ENCODE measurements at regions not wholly inside any gene's neighbourhood (a gene's known extent, or its start where the extent isn't known, plus 50 kb on each side); places are given as distances from the start of the nearest gene placed in this dataset.

- POLR2A ChIA-PET (ENCODE audit: partially characterized antibody) = no interaction called here
- no peaks in the 10 kb centered on the region for H3K9me3 Mint-ChIP-seq
- intact Hi-C loops (cut with micrococcal nuclease) = no loop called here
- H3K27me3 ChIP-seq (ENCODE audit: insufficient read depth, low read length) = no peaks in the 10 kb centered on the region
- H3K36me3 Mint-ChIP-seq = no peaks in the 10 kb centered on the region
- H3K4me1 ChIP-seq (ENCODE audit: insufficient read depth, low read length) = no peaks in the 10 kb centered on the region
- H3K27ac Mint-ChIP-seq = no peak overlapping the region
- H3K4me1 Mint-ChIP-seq = no peaks in the 10 kb centered on the region
- no peak overlapping the region for H3K4me3 ChIP-seq (ENCODE audit: low read length in 2 of 2)
- H3K27ac ChIP-seq (ENCODE audit: low read depth, low read length) = no peak overlapping the region
- CTCF ChIA-PET (ENCODE audit: partially characterized antibody) = no interaction called here
- no peak overlapping the region for H3K4me3 Mint-ChIP-seq
- no peaks in the 10 kb centered on the region for H3K9me3 ChIP-seq (ENCODE audit: control insufficient read depth in 1 of 2, low read length in 2 of 2)
- no peaks in the 10 kb centered on the region for H3K36me3 ChIP-seq (ENCODE audit: insufficient read depth, low read length)
- no peak for DNase-seq
- peaks cover 4 to 5% of the 10 kb centered on the region in 2 donors for H3K27me3 Mint-ChIP-seq
Observed at GRCh38 chr3:23748398-23749110, 57.2 kb upstream of the UBE2E1 start.

- Mint-ChIP-seq H3K36me3 (no peaks in the 10 kb centered on the region), H3K4me1 (no peaks in the 10 kb centered on the region), H3K27me3 (peaks cover 4% of the 10 kb centered on the region in 2 donors), H3K4me3 (no peak overlapping the region), H3K27ac (no peak overlapping the region), H3K9me3 (no peaks in the 10 kb centered on the region)
- Histone ChIP-seq H3K4me1 (ENCODE audit: insufficient read depth, low read length) (no peaks in the 10 kb centered on the region), H3K9me3 (ENCODE audit: control insufficient read depth in 1 of 2, low read length in 2 of 2) (no peaks in the 10 kb centered on the region), H3K27me3 (ENCODE audit: insufficient read depth, low read length) (no peaks in the 10 kb centered on the region), H3K36me3 (ENCODE audit: insufficient read depth, low read length) (no peaks in the 10 kb centered on the region), H3K4me3 (ENCODE audit: low read length in 2 of 2) (no peak overlapping the region), H3K27ac (ENCODE audit: low read depth, low read length) (no peak overlapping the region)
- ChIA-PET POLR2A (ENCODE audit: partially characterized antibody) (no interaction called here), CTCF (ENCODE audit: partially characterized antibody) (no interaction called here)
- DNase-seq = no peak
- intact Hi-C loops (cut with micrococcal nuclease) = no loop called here
Observed at GRCh38 chr3:23749609-23750008, 56.1 kb upstream of the UBE2E1 start.

GRCh38 chr3:23750573-23751210, 55.1 kb upstream of the UBE2E1 start:
- Histone ChIP-seq H3K4me3 (ENCODE audit: low read length in 2 of 2) (no peak overlapping the region), H3K9me3 (ENCODE audit: control insufficient read depth in 1 of 2, low read length in 2 of 2) (no peaks in the 10 kb centered on the region), H3K4me1 (ENCODE audit: insufficient read depth, low read length) (no peaks in the 10 kb centered on the region), H3K36me3 (ENCODE audit: insufficient read depth, low read length) (no peaks in the 10 kb centered on the region), H3K27ac (ENCODE audit: low read depth, low read length) (no peak overlapping the region), H3K27me3 (ENCODE audit: insufficient read depth, low read length) (no peaks in the 10 kb centered on the region)
- H3K4me3 Mint-ChIP-seq = no peak overlapping the region
- H3K4me1 Mint-ChIP-seq = no peaks in the 10 kb centered on the region
- no peak overlapping the region for H3K27ac Mint-ChIP-seq
- ChIA-PET POLR2A (ENCODE audit: partially characterized antibody) (no interaction called here), CTCF (ENCODE audit: partially characterized antibody) (no interaction called here)
- H3K36me3 Mint-ChIP-seq = no peaks in the 10 kb centered on the region
- H3K27me3 Mint-ChIP-seq = peaks cover 0 to 2% of the 10 kb centered on the region in 2 donors
- DNase-seq = no peak
- intact Hi-C loops (cut with micrococcal nuclease) = no loop called here
- no peaks in the 10 kb centered on the region for H3K9me3 Mint-ChIP-seq

GRCh38 chr3:23751212-23751723, 54.5 kb upstream of the UBE2E1 start:
- Mint-ChIP-seq H3K9me3 (no peaks in the 10 kb centered on the region), H3K36me3 (no peaks in the 10 kb centered on the region), H3K27me3 (peaks cover 0 to 2% of the 10 kb centered on the region in 2 donors), H3K27ac (no peak overlapping the region), H3K4me1 (no peaks in the 10 kb centered on the region), H3K4me3 (no peak overlapping the region)
- H3K9me3 ChIP-seq (ENCODE audit: control insufficient read depth in 1 of 2, low read length in 2 of 2) = no peaks in the 10 kb centered on the region
- POLR2A ChIA-PET (ENCODE audit: partially characterized antibody) = no interaction called here
- no peaks in the 10 kb centered on the region for H3K4me1 ChIP-seq (ENCODE audit: insufficient read depth, low read length)
- intact Hi-C loops (cut with micrococcal nuclease) = no loop called here
- no peaks in the 10 kb centered on the region for H3K27me3 ChIP-seq (ENCODE audit: insufficient read depth, low read length)
- CTCF ChIA-PET (ENCODE audit: partially characterized antibody) = interaction anchor here (0.6 kb wide), 1 partner anchor 33 kb away, joined by 3 read pairs; no protein-coding TSS in a partner anchor
- no peak overlapping the region for H3K27ac ChIP-seq (ENCODE audit: low read depth, low read length)
- no peaks in the 10 kb centered on the region for H3K36me3 ChIP-seq (ENCODE audit: insufficient read depth, low read length)
- no peak overlapping the region for H3K4me3 ChIP-seq (ENCODE audit: low read length in 2 of 2)
- DNase-seq = no peak

GRCh38 chr3:23752126-23752525, 53.6 kb upstream of the UBE2E1 start:
- no peak overlapping the region for H3K4me3 ChIP-seq (ENCODE audit: low read length in 2 of 2)
- Mint-ChIP-seq H3K36me3 (no peaks in the 10 kb centered on the region), H3K4me3 (no peak overlapping the region), H3K27me3 (peaks cover 0 to 2% of the 10 kb centered on the region in 2 donors), H3K9me3 (no peaks in the 10 kb centered on the region), H3K4me1 (no peaks in the 10 kb centered on the region), H3K27ac (no peak overlapping the region)
- no peaks in the 10 kb centered on the region for H3K4me1 ChIP-seq (ENCODE audit: insufficient read depth, low read length)
- no peak overlapping the region for H3K27ac ChIP-seq (ENCODE audit: low read depth, low read length)
- intact Hi-C loops (cut with micrococcal nuclease) = no loop called here
- H3K9me3 ChIP-seq (ENCODE audit: control insufficient read depth in 1 of 2, low read length in 2 of 2) = no peaks in the 10 kb centered on the region
- DNase-seq = no peak
- no peaks in the 10 kb centered on the region for H3K27me3 ChIP-seq (ENCODE audit: insufficient read depth, low read length)
- ChIA-PET CTCF (ENCODE audit: partially characterized antibody) (no interaction called here), POLR2A (ENCODE audit: partially characterized antibody) (no interaction called here)
- H3K36me3 ChIP-seq (ENCODE audit: insufficient read depth, low read length) = no peaks in the 10 kb centered on the region

- Histone ChIP-seq H3K36me3 (ENCODE audit: insufficient read depth, low read length) (no peaks in the 10 kb centered on the region), H3K4me1 (ENCODE audit: insufficient read depth, low read length) (no peaks in the 10 kb centered on the region), H3K27ac (ENCODE audit: low read depth, low read length) (no peak overlapping the region), H3K9me3 (ENCODE audit: control insufficient read depth in 1 of 2, low read length in 2 of 2) (no peaks in the 10 kb centered on the region), H3K4me3 (ENCODE audit: low read length in 2 of 2) (no peak overlapping the region), H3K27me3 (ENCODE audit: insufficient read depth, low read length) (no peaks in the 10 kb centered on the region)
- H3K4me1 Mint-ChIP-seq = no peaks in the 10 kb centered on the region
- intact Hi-C loops (cut with micrococcal nuclease) = no loop called here
- no peaks in the 10 kb centered on the region for H3K36me3 Mint-ChIP-seq
- H3K27ac Mint-ChIP-seq = no peak overlapping the region
- peaks cover 0 to 4% of the 10 kb centered on the region in 2 donors for H3K27me3 Mint-ChIP-seq
- H3K9me3 Mint-ChIP-seq = no peaks in the 10 kb centered on the region
- H3K4me3 Mint-ChIP-seq = no peak overlapping the region
- no peak for DNase-seq
- POLR2A ChIA-PET (ENCODE audit: partially characterized antibody) = no interaction called here
- CTCF ChIA-PET (ENCODE audit: partially characterized antibody) = no interaction called here
Observed at GRCh38 chr3:23754215-23754614, 51.5 kb upstream of the UBE2E1 start.

Data from CD4-positive, alpha-beta memory T cell (primary cell).